ENCODE measurements at regions not wholly inside any gene's neighbourhood (a gene's known extent, or its start where the extent isn't known, plus 50 kb on each side); places are given as distances from the start of the nearest gene placed in this dataset.
"Not testable (repeated sequence)": the region's sequence is repeated elsewhere in the genome, so short reads cannot be mapped to it uniquely, and the experiment has no call there.

- ATAC-seq (no peak), DNase-seq (no peak)
- Mint-ChIP-seq H3K27me3 (no peaks in the 10 kb centered on the region), H3K4me1 (ENCODE audit: low read depth) (no peaks in the 10 kb centered on the region), H3K36me3 (ENCODE audit: low read depth) (no peaks in the 10 kb centered on the region), H3K27ac (no peak overlapping the region), H3K4me3 (no peak overlapping the region), H3K9me3 (no peaks in the 10 kb centered on the region)
- intact Hi-C loops (cut with micrococcal nuclease) = no loop called here
- ChIA-PET CTCF (no interaction called here), POLR2A (no interaction called here)
- TF ChIP-seq, protein P1, sequence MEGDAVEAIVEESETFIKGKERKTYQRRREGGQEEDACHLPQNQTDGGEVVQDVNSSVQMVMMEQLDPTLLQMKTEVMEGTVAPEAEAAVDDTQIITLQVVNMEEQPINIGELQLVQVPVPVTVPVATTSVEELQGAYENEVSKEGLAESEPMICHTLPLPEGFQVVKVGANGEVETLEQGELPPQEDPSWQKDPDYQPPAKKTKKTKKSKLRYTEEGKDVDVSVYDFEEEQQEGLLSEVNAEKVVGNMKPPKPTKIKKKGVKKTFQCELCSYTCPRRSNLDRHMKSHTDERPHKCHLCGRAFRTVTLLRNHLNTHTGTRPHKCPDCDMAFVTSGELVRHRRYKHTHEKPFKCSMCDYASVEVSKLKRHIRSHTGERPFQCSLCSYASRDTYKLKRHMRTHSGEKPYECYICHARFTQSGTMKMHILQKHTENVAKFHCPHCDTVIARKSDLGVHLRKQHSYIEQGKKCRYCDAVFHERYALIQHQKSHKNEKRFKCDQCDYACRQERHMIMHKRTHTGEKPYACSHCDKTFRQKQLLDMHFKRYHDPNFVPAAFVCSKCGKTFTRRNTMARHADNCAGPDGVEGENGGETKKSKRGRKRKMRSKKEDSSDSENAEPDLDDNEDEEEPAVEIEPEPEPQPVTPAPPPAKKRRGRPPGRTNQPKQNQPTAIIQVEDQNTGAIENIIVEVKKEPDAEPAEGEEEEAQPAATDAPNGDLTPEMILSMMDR (IDR thresholded peaks at IDR 0.05) = no peak
Observed at GRCh38 chr6:49325891-49326290, 137.2 kb downstream of the MMUT start.

DNA sequence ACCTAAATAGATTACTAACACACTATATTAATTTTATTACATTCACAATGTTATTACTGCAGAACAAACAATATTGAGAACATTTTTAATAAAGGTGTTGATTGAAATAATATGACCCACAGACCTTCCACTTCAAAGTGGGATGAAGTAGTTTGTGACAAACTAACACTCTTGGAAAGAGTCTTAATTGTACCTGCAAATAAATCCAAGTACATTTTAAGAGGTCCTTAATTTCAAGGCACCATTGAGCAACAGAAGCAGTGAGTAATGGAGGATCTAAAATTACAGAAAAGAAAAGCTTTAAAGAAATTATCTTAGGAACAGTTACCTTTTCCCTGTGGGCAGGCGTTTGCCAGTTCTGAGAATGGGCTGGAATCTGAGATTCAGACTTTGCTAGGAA is 140.2 kb downstream of the MMUT start:
- intact Hi-C loops (cut with micrococcal nuclease) = no loop called here
- ChIA-PET CTCF (no interaction called here), POLR2A (no interaction called here)
- Mint-ChIP-seq H3K4me1 (ENCODE audit: low read depth) (no peaks in the 10 kb centered on the region), H3K27me3 (no peaks in the 10 kb centered on the region), H3K27ac (no peak overlapping the region), H3K36me3 (ENCODE audit: low read depth) (no peaks in the 10 kb centered on the region), H3K9me3 (no peaks in the 10 kb centered on the region), H3K4me3 (no peak overlapping the region)
- DNase-seq (no peak), ATAC-seq (no peak)
- TF ChIP-seq, protein P1 (IDR thresholded peaks at IDR 0.05) = no peak

- H3K9me3 Mint-ChIP-seq = peaks cover 3% of the 10 kb centered on the region
- ATAC-seq = no peak
- H3K4me3 Mint-ChIP-seq = no peak overlapping the region
- H3K27me3 Mint-ChIP-seq = no peaks in the 10 kb centered on the region
- TF ChIP-seq, protein P1 (IDR thresholded peaks at IDR 0.05) = no peak
- CTCF ChIA-PET = no interaction called here
- H3K27ac Mint-ChIP-seq = no peak overlapping the region
- H3K4me1 Mint-ChIP-seq (ENCODE audit: low read depth) = no peaks in the 10 kb centered on the region
- DNase-seq = no peak
- intact Hi-C loops (cut with micrococcal nuclease) = no loop called here
- H3K36me3 Mint-ChIP-seq (ENCODE audit: low read depth) = no peaks in the 10 kb centered on the region
- POLR2A ChIA-PET = no interaction called here
Observed at GRCh38 chr6:49321561-49322072, 141.4 kb downstream of the MMUT start.

DNA sequence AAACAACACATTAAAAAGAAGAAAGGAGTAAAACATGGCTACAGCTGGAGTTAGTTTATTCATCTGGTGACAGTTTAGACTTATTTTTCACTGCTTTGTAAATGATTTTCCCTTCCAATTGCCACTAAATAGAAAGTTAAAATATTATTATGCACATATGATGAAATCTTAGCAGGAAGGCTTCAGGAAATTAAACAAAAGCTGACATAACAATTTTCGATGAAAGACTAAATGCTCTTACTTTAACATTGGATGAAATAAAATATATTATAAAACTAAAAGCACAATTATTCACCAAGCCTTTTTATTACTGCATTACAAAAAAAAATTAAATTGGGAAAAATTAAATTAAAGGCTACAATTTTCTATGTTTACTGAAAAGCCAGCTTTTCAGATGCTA is 158.0 kb downstream of the MMUT start:
- Mint-ChIP-seq H3K27ac (no peak overlapping the region), H3K27me3 (no peaks in the 10 kb centered on the region), H3K9me3 (no peaks in the 10 kb centered on the region), H3K4me3 (no peak overlapping the region), H3K36me3 (ENCODE audit: low read depth) (no peaks in the 10 kb centered on the region), H3K4me1 (ENCODE audit: low read depth) (no peaks in the 10 kb centered on the region)
- ChIA-PET CTCF (interaction anchor here (0.7 kb wide), 1 partner anchor 1100 kb away, joined by 3 read pairs; no protein-coding TSS in a partner anchor), POLR2A (no interaction called here)
- TF ChIP-seq, protein P1 (IDR thresholded peaks at IDR 0.05) = no peak
- ATAC-seq = no peak
- no peak for DNase-seq
- intact Hi-C loops (cut with micrococcal nuclease) = no loop called here

GRCh38 chr6:49304393-49304792 is 158.7 kb downstream of the MMUT start:
- H3K36me3 Mint-ChIP-seq (ENCODE audit: low read depth); H3K9me3 Mint-ChIP-seq; ATAC-seq; CTCF ChIA-PET; H3K27me3 Mint-ChIP-seq; H3K27ac Mint-ChIP-seq; H3K4me3 Mint-ChIP-seq; H3K4me1 Mint-ChIP-seq (ENCODE audit: low read depth); intact Hi-C loops (cut with micrococcal nuclease); DNase-seq; POLR2A ChIA-PET: not testable (repeated sequence)

- no peaks in the 10 kb centered on the region for H3K36me3 Mint-ChIP-seq (ENCODE audit: low read depth)
- H3K9me3 Mint-ChIP-seq = no peaks in the 10 kb centered on the region
- H3K4me3 Mint-ChIP-seq = no peak overlapping the region
- ChIA-PET CTCF (no interaction called here), POLR2A (no interaction called here)
- no peak for ATAC-seq
- no peak for DNase-seq
- TF ChIP-seq, protein P1 (IDR thresholded peaks at IDR 0.05) = no peak
- no peaks in the 10 kb centered on the region for H3K4me1 Mint-ChIP-seq (ENCODE audit: low read depth)
- no peak overlapping the region for H3K27ac Mint-ChIP-seq
- H3K27me3 Mint-ChIP-seq = no peaks in the 10 kb centered on the region
- intact Hi-C loops (cut with micrococcal nuclease) = no loop called here
Observed at GRCh38 chr6:49300911-49301310, 162.1 kb downstream of the MMUT start.
